WERI-Rb-1 (cell line): ENCODE measurements at regions not wholly inside any gene's neighbourhood (a gene's known extent, or its start where the extent isn't known, plus 50 kb on each side); places are given as distances from the start of the nearest gene placed in this dataset.
A peak's percentile ranks its signal among the peaks of the same experiment; 100 is the strongest.

ENCODE experiments used
- DNase-seq: peaks from one replicate; pipeline ENCODE4 v3.0.0-alpha.2; 2020
- H3K27ac ChIP-seq: fragments of 250-450 bp; sonication (Bioruptor Pico); 2 replicates; pipeline ENCODE4 v1.5.1; 2020; ENCODE audit warnings: mild to moderate bottlenecking, moderate library complexity
- H3K27me3 ChIP-seq: fragments of 250-450 bp; sonication (Bioruptor Pico); 2 replicates; pipeline ENCODE4 v1.5.1; 2021; ENCODE audit warnings: mild to moderate bottlenecking, low read depth, moderate library complexity; ENCODE audit not compliant: insufficient read depth, severe bottlenecking
- H3K36me3 ChIP-seq: fragments of 250-450 bp; sonication (Bioruptor Pico); 2 replicates; pipeline ENCODE4 v1.5.1; 2020; ENCODE audit warnings: mild to moderate bottlenecking, moderate library complexity
- H3K4me3 ChIP-seq: 2 replicates; pipeline ENCODE4 v1.5.1; 2011; ENCODE audit warnings: low read depth, mild to moderate bottlenecking, control low read depth, low read length
- H3K9me3 ChIP-seq: fragments of 250-450 bp; sonication (Bioruptor Pico); 2 replicates; pipeline ENCODE4 v1.5.1; 2021; ENCODE audit warnings: mild to moderate bottlenecking, moderate library complexity; ENCODE audit not compliant: severe bottlenecking
- CTCF ChIP-seq: IDR thresholded peaks from 2 replicates; pipeline ENCODE4 v1.5.1; 2011; ENCODE audit warnings: low read depth, mild to moderate bottlenecking, control low read depth, inconsistent platforms, low read length

- Histone ChIP-seq H3K27ac (peak overlapping the region; percentile 93), H3K36me3 (no peaks in the 10 kb centered on the region), H3K27me3 (no peaks in the 10 kb centered on the region), H3K9me3 (no peaks in the 10 kb centered on the region), H3K4me3 (peak overlapping the region; percentile 1; the same call in 1 of the 2 replicates)
- no peak for TF ChIP-seq CTCF
- no peak for DNase-seq
These were observed 599.3 kb downstream of the BUD13 start for GRCh38 chr11:116173506-116173905.

- no peak overlapping the region for H3K4me3 ChIP-seq
These were observed 599.9 kb downstream of the BUD13 start for GRCh38 chr11:116172851-116173250.

GRCh38 chr11:116172156-116172555, 600.6 kb downstream of the BUD13 start:
- DNase-seq: no peak
- no peaks in the 10 kb centered on the region for H3K36me3 ChIP-seq
- no peaks in the 10 kb centered on the region for H3K27me3 ChIP-seq
- TF ChIP-seq CTCF: no peak
- no peaks in the 10 kb centered on the region for H3K9me3 ChIP-seq
- no peak overlapping the region for H3K4me3 ChIP-seq
- H3K27ac ChIP-seq: no peak overlapping the region

More at GRCh38 chr11:116172851-116173250, 599.9 kb downstream of the BUD13 start:
- Histone ChIP-seq H3K9me3 (no peaks in the 10 kb centered on the region), H3K36me3 (no peaks in the 10 kb centered on the region), H3K27ac (peak overlapping the region; percentile 93), H3K27me3 (no peaks in the 10 kb centered on the region)
- no peak for TF ChIP-seq CTCF
- no peak for DNase-seq

- TF ChIP-seq CTCF: no peak
- H3K4me3 ChIP-seq: no peak overlapping the region
- DNase-seq: no peak
- H3K36me3 ChIP-seq: no peaks in the 10 kb centered on the region
- no peaks in the 10 kb centered on the region for H3K9me3 ChIP-seq
- H3K27ac ChIP-seq: no peak overlapping the region
- H3K27me3 ChIP-seq: no peaks in the 10 kb centered on the region
These were observed 601.3 kb downstream of the BUD13 start for GRCh38 chr11:116171271-116172140.

GRCh38 chr11:116170526-116171120, 602.2 kb downstream of the BUD13 start:
- peak; percentile 74 for DNase-seq
- Histone ChIP-seq H3K27ac (no peak overlapping the region), H3K9me3 (no peaks in the 10 kb centered on the region), H3K4me3 (no peak overlapping the region), H3K27me3 (no peaks in the 10 kb centered on the region), H3K36me3 (no peaks in the 10 kb centered on the region)
- TF ChIP-seq CTCF: peak; percentile 89
